ENCODE measurements at regions not wholly inside any gene's neighbourhood (a gene's known extent, or its start where the extent isn't known, plus 50 kb on each side); places are given as distances from the start of the nearest gene placed in this dataset.

GRCh38 chr5:26518065-26518464 is 520.3 kb downstream of the CDH9 start:
- Histone ChIP-seq H3K36me3 (ENCODE audit: control insufficient read depth in 4 of 4, insufficient read depth in 4 of 4, low read length in 4 of 4) (no peaks in the 10 kb centered on the region), H3K27me3 (ENCODE audit: control insufficient read depth in 3 of 3, insufficient read depth in 3 of 3, low read length in 2 of 3) (no peaks in the 10 kb centered on the region), H3K9ac (ENCODE audit: insufficient read depth in 1 of 2, low read length in 2 of 2) (no peak overlapping the region), H3K4me1 (ENCODE audit: control insufficient read depth in 5 of 5, insufficient read depth in 5 of 5, low read length in 5 of 5) (no peaks in the 10 kb centered on the region), H3K27ac (ENCODE audit: low read depth in 1 of 2, low read length in 1 of 2) (no peak overlapping the region), H3K4me3 (no peak overlapping the region), H3K9me3 (ENCODE audit: control insufficient read depth in 4 of 4, insufficient read depth in 3 of 4, low read length in 3 of 4) (no peaks in the 10 kb centered on the region)
- no peak for ATAC-seq (ENCODE audit: insufficient read depth, low FRiP score)
- no peak for TF ChIP-seq CTCF (IDR thresholded peaks at IDR 0.05; ENCODE audit: control extremely low read depth, extremely low read depth)
- DNase-seq: no peak
- WGBS, 2 donors: 79 to 85% methylated on average over 5 of the region's 5 CpGs

- whole genome bisulfite sequencing, 2 donors: 53 to 76% methylated on average over 5 of the region's 5 CpGs
- ATAC-seq (ENCODE audit: insufficient read depth, low FRiP score) (no peak), DNase-seq (peak in 2 of 3 donors; percentile 51 to 74)
- no peaks in the 10 kb centered on the region for H3K36me3 ChIP-seq (ENCODE audit: control insufficient read depth in 4 of 4, insufficient read depth in 4 of 4, low read length in 4 of 4)
- no peaks in the 10 kb centered on the region for H3K4me1 ChIP-seq (ENCODE audit: control insufficient read depth in 5 of 5, insufficient read depth in 5 of 5, low read length in 5 of 5)
- no peak overlapping the region for H3K9ac ChIP-seq (ENCODE audit: insufficient read depth in 1 of 2, low read length in 2 of 2)
- TF ChIP-seq CTCF (IDR thresholded peaks at IDR 0.05; ENCODE audit: control extremely low read depth, extremely low read depth): no peak
- H3K9me3 ChIP-seq (ENCODE audit: control insufficient read depth in 4 of 4, insufficient read depth in 3 of 4, low read length in 3 of 4): peaks cover 0 to 2% (median 0%) of the 10 kb centered on the region in 4 donors
- no peaks in the 10 kb centered on the region for H3K27me3 ChIP-seq (ENCODE audit: control insufficient read depth in 3 of 3, insufficient read depth in 3 of 3, low read length in 2 of 3)
- no peak overlapping the region for H3K4me3 ChIP-seq
- H3K27ac ChIP-seq (ENCODE audit: low read depth in 1 of 2, low read length in 1 of 2): no peak overlapping the region
These were observed 539.4 kb downstream of the CDH9 start for GRCh38 chr5:26498972-26499371.

GRCh38 chr5:26495437-26495836 is 542.9 kb downstream of the CDH9 start:
- TF ChIP-seq CTCF (IDR thresholded peaks at IDR 0.05; ENCODE audit: control extremely low read depth, extremely low read depth): no peak
- Histone ChIP-seq H3K9ac (ENCODE audit: insufficient read depth in 1 of 2, low read length in 2 of 2) (no peak overlapping the region), H3K9me3 (ENCODE audit: control insufficient read depth in 4 of 4, insufficient read depth in 3 of 4, low read length in 3 of 4) (peaks cover 0 to 16% (median 3%) of the 10 kb centered on the region in 4 donors), H3K36me3 (ENCODE audit: control insufficient read depth in 4 of 4, insufficient read depth in 4 of 4, low read length in 4 of 4) (no peaks in the 10 kb centered on the region), H3K27ac (ENCODE audit: low read depth in 1 of 2, low read length in 1 of 2) (no peak overlapping the region), H3K27me3 (ENCODE audit: control insufficient read depth in 3 of 3, insufficient read depth in 3 of 3, low read length in 2 of 3) (no peaks in the 10 kb centered on the region), H3K4me3 (no peak overlapping the region), H3K4me1 (ENCODE audit: control insufficient read depth in 5 of 5, insufficient read depth in 5 of 5, low read length in 5 of 5) (no peaks in the 10 kb centered on the region)
- DNase-seq (no peak), ATAC-seq (ENCODE audit: insufficient read depth, low FRiP score) (no peak)
- 67% methylated on average over 2 of the region's 2 CpGs for WGBS, 2 donors

- Histone ChIP-seq H3K4me3 (no peak overlapping the region), H3K27ac (ENCODE audit: low read depth in 1 of 2, low read length in 1 of 2) (no peak overlapping the region), H3K9me3 (ENCODE audit: control insufficient read depth in 4 of 4, insufficient read depth in 3 of 4, low read length in 3 of 4) (peaks cover 0 to 19% (median 3%) of the 10 kb centered on the region in 4 donors), H3K36me3 (ENCODE audit: control insufficient read depth in 4 of 4, insufficient read depth in 4 of 4, low read length in 4 of 4) (no peaks in the 10 kb centered on the region), H3K9ac (ENCODE audit: insufficient read depth in 1 of 2, low read length in 2 of 2) (no peak overlapping the region), H3K4me1 (ENCODE audit: control insufficient read depth in 5 of 5, insufficient read depth in 5 of 5, low read length in 5 of 5) (no peaks in the 10 kb centered on the region), H3K27me3 (ENCODE audit: control insufficient read depth in 3 of 3, insufficient read depth in 3 of 3, low read length in 2 of 3) (no peaks in the 10 kb centered on the region)
- no peak for TF ChIP-seq CTCF (IDR thresholded peaks at IDR 0.05; ENCODE audit: control extremely low read depth, extremely low read depth)
- no peak for ATAC-seq (ENCODE audit: insufficient read depth, low FRiP score)
- DNase-seq: no peak
- WGBS, 2 donors: 70 to 83% methylated on average over 2 of the region's 2 CpGs
These were observed 545.4 kb downstream of the CDH9 start for GRCh38 chr5:26492906-26493459.
